ENCODE measurements at regions not wholly inside any gene's neighbourhood (a gene's known extent, or its start where the extent isn't known, plus 50 kb on each side); places are given as distances from the start of the nearest gene placed in this dataset.

DNA sequence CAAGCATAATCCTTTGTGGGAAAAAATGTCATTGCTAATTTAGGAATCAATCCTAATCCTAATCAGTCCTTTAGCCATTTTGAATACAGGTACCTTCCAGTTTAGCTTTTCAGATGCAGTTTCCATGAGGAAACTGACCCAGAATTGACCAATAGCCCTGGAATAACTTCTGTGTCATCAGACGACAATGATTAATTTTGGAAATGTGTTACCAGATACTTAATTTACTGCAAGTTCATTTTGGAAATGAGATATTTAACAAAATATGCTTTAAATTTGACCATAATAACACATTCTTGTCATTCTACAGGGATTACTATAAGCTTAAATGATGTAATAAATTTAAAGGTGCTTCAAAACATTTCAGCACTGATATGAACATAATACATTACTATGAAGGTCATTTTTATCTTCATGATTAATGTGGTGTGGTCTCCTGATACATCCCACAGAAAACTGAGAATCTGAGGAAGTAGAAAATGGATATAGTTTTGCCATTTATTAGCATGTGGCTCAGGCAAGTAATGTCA, 129.8 kb upstream of the SH3BP4 start:
- H3K23me2 ChIP-seq (ENCODE audit: insufficient read length, low read depth, low read length, poor library complexity, severe bottlenecking): no peaks in the 10 kb centered on the region
- no peaks in the 10 kb centered on the region for H3K79me1 ChIP-seq (ENCODE audit: insufficient read depth, low read depth, low read length, poor library complexity, severe bottlenecking)
- H2BK15ac ChIP-seq (ENCODE audit: low read depth, low read length): no peak overlapping the region
- TF ChIP-seq, protein P1, sequence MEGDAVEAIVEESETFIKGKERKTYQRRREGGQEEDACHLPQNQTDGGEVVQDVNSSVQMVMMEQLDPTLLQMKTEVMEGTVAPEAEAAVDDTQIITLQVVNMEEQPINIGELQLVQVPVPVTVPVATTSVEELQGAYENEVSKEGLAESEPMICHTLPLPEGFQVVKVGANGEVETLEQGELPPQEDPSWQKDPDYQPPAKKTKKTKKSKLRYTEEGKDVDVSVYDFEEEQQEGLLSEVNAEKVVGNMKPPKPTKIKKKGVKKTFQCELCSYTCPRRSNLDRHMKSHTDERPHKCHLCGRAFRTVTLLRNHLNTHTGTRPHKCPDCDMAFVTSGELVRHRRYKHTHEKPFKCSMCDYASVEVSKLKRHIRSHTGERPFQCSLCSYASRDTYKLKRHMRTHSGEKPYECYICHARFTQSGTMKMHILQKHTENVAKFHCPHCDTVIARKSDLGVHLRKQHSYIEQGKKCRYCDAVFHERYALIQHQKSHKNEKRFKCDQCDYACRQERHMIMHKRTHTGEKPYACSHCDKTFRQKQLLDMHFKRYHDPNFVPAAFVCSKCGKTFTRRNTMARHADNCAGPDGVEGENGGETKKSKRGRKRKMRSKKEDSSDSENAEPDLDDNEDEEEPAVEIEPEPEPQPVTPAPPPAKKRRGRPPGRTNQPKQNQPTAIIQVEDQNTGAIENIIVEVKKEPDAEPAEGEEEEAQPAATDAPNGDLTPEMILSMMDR (conservative IDR thresholded peaks at IDR 0.05): no peak
- H4K8ac ChIP-seq (replicated peaks; ENCODE audit: insufficient read length, low read depth, low read length): no peak overlapping the region
- Mint-ChIP-seq H3K4me1 (peaks cover 3 to 5% of the 10 kb centered on the region in 2 experiments), H3K27me3 (ENCODE audit: low read depth) (no peaks in the 10 kb centered on the region), H3K27ac (no peak overlapping the region), H3K36me3 (ENCODE audit: insufficient read depth in 1 of 3, low read depth in 3 of 3) (no peaks in the 10 kb centered on the region), H3K9me3 (no peaks in the 10 kb centered on the region), H3K4me3 (no peak overlapping the region)
- no peak overlapping the region for H3K4me2 ChIP-seq (ENCODE audit: insufficient read depth, insufficient read length, low read length)
- no peaks in the 10 kb centered on the region for H3K9me3 ChIP-seq (ENCODE audit: control insufficient read depth, low read depth, low read length)
- no peak overlapping the region for H4K5ac ChIP-seq (ENCODE audit: insufficient read length, low read depth, low read length)
- H3K4ac ChIP-seq (ENCODE audit: low read depth, low read length): no peak overlapping the region
- H2BK5ac ChIP-seq (ENCODE audit: insufficient read length, low read length): no peak overlapping the region
- no peak overlapping the region for H3K9ac ChIP-seq (ENCODE audit: extremely low read depth, insufficient read length, low read length)
- WGBS (ENCODE audit: extremely low coverage, insufficient read length, low lambda C conversion rate): no CpG with 5 or more reads among the region's 1 CpG
- no peak overlapping the region for H3K56ac ChIP-seq (ENCODE audit: insufficient read length, low read depth, low read length)
- no peaks in the 10 kb centered on the region for H4K20me1 ChIP-seq (ENCODE audit: control insufficient read depth, insufficient read depth, insufficient read length)
- H3K4me1 ChIP-seq (ENCODE audit: insufficient read depth, low read length): no peaks in the 10 kb centered on the region
- no peaks in the 10 kb centered on the region for H3K79me2 ChIP-seq (ENCODE audit: insufficient read depth, low read length)
- H2BK12ac ChIP-seq (ENCODE audit: insufficient read length, low read depth, low read length): no peak overlapping the region
- H3K14ac ChIP-seq (ENCODE audit: insufficient read depth, low read length): no peak overlapping the region
- DNase-seq: no peak
- H3K27ac ChIP-seq (ENCODE audit: insufficient read length, low read depth, low read length): no peak overlapping the region
- no peak overlapping the region for H2AK5ac ChIP-seq (ENCODE audit: insufficient read length, low read length)
- no peak overlapping the region for H2BK120ac ChIP-seq (ENCODE audit: low read depth, low read length, poor library complexity, severe bottlenecking)
- no peak overlapping the region for H2AFZ ChIP-seq (ENCODE audit: low read length)
- H3T11ph ChIP-seq (ENCODE audit: low read length): no peak overlapping the region
- no peak overlapping the region for H2BK20ac ChIP-seq (ENCODE audit: low read depth, low read length, poor library complexity, severe bottlenecking)
- H3K23ac ChIP-seq (ENCODE audit: insufficient read length, low read depth, low read length): no peak overlapping the region
- no peak overlapping the region for H3K18ac ChIP-seq (ENCODE audit: insufficient read length, low read depth, low read length)
- no peak overlapping the region for H4K91ac ChIP-seq (ENCODE audit: insufficient read length, low read depth, low read length)
- H3K27me3 ChIP-seq (ENCODE audit: insufficient read depth, low read length): no peaks in the 10 kb centered on the region
